ENCODE measurements at regions not wholly inside any gene's neighbourhood (a gene's known extent, or its start where the extent isn't known, plus 50 kb on each side); places are given as distances from the start of the nearest gene placed in this dataset.

DNA sequence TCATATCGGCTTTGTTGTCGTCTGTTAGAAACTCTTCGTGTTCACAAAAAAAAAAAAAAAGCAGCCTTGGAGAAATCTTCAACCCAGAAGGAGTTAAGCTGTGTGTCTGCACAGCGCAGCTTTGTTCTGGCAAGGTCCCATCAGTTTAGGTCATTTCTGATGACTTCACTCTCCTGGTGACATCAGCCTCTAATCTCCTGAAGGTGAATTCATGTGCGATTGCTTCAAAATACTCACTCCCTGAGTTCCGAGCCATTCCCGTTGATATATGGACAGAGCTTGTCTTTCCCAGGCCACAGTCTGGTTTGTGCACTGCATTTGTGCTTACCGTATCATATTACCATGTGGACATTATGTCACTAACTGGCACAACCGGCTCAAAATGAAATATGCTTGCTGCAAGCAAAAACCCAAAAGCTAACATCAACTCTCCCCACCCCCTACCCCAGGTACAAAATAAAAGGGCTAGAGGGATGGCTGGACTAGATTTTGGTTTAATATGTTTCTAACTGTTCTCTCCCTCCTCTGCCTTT is 342.4 kb downstream of the KCNRG start:
- peak; percentile 51 for DNase-seq (ENCODE audit: low spot score)

DNA sequence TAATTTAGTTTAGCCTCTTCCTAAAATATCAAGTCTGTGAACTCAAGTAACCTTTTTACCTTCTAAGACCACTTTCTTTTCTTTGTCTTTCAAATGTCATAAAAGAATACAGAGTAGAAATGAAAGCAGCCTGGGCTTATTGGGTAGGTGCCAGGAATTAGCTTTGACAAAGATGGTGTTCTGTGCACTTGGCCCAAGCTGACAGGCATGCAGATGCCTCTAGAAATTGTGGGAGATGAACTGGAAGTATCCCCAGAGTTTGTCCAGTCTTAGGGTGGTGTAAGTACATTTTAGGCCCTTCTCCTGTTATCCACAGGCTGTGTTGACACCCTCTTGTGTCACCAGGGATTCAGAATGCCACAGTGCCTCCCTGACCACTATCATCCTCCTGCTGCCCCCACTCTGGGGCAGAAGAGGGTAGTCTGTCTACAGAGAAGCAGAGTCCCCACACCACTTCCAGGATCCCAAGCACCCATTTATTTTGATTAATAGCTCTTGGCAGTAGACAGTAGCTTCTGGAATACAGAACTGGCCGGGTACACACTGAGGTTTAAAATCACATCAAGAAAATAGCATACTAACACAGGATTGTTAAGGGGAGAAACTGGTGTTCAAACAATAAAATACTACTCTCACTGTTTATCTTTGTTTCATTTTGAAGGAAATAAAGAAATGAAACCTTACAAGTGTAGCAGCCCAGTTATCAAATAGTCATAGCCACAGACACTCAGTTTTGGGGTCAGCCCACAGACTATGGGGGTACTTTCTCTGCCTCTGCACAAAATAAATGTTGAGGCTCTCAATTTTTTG is 343.2 kb downstream of the KCNRG start:
- no peak for DNase-seq (ENCODE audit: low spot score)

DNA sequence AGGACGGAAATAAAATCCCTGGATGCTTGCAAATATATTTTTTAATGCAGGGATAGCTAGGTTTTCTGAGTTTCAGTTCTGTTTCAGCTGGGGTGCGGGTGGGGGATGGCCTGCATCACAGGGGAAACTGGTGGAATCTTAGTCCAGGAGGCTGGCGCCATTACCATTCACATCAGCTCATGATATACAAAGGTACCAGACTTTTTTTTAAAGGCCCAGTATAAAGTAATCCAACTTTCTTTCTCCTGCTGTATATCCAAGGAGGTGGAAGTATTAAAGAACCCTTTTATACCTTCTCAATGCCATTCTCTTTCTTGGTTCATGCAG is 343.8 kb downstream of the KCNRG start:
- DNase-seq (ENCODE audit: low spot score), result no peak

DNA sequence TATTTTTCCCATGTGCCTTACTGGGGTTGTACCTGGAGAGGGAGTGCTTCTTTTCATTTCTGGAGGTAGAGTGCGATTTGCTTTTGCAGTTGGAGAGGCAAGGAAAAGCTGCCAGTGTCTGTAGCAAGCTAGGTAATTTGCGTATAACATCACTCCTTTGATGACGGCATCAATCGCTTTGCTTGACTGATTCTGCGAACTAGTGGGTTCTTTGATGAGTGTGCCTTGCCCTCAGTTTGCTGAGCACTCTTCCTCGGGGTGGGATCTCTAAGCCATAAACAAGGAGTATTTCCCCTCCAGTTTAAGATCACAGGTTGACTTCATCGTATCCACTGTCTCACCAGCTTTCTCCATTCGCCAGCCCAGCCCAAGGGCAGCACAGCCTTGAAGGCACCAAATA is 344.5 kb downstream of the KCNRG start:
- DNase-seq (ENCODE audit: low spot score), result no peak

DNA sequence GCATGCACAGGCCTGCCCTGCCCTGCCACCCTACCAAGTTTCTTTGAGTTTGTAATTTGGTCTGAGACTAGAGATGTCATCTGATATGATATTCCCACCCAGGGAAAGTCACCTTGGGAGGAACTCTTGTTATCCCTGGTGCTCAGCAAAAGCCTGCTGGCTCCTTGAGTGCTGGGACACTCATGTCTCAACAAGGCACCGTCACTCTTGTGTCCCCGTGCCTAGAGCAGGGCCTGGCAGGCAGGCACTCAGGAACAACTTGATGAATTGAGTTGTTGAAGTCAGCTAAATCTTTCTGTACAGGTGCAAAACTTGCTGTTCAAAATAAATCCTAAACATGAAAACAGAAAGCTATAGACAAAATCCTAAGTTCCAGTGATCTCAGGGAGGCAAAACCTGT is 345.4 kb downstream of the KCNRG start:
- no peak for DNase-seq (ENCODE audit: low spot score)

DNA sequence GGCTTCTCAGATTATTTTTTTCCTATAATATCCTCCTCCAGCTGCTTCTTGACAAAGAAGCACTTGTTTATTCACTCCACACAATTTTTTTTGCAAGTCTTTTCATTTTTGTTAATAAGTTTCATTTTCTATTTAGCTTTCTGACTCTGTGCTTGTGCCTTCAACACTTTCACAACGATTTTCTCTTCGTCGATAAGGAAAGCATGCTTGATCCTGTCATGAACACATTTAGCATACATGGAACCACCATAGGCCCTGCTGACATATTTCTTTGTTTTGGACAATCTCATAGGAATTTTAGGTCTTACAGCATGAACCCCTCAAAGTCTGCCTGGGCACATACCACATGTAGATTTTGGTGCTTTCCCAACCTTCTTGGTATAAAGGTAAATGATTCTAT is 346.0 kb downstream of the KCNRG start:
- no peak for DNase-seq (ENCODE audit: low spot score)

DNA sequence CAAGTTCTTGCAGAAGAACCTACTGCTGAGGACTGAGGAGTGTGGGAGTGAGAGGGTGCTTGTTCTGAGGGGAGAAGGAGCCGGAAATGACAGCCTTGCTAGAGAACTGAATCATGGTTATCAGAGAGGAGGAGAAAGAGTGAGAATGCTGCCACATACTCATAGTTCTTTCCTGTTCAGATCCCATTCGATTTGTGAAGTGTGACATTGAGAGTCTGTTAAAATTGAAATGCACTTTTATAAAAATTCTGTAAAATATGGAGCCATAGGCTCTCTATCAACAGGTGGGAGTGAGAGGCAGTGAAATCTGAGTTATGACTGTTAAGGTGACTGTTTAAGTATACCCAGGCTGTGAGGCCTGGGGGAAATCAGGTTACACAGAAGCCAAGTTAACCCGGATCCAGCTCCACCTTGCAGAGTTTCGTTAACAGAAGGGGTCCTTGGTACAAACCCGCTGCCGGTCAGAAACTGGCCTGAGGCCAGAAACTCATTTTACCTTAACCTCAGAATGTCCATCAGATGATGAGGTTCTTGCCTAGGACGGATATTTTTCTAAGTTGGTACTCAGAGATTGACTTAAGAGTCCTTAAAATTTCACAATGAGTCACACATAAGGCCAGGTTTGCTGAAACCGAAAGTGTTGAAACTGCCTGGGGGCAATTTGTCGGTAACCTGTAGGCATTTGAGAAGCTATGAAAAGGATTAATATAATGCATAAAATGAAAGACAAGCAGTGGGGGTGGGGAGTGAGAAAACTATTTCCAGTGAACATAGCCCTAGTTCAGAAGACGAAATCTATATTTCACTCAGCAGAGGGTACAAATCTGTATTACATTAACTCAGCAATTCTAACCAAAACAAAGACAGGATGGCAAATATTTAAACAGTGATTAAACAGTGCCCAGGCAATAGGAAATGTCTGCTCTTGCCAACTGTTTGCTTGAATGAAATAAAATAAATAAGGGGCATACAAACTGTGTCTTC is 350.5 kb downstream of the KCNRG start:
- peak; percentile 50 for DNase-seq (ENCODE audit: low spot score)

DNA sequence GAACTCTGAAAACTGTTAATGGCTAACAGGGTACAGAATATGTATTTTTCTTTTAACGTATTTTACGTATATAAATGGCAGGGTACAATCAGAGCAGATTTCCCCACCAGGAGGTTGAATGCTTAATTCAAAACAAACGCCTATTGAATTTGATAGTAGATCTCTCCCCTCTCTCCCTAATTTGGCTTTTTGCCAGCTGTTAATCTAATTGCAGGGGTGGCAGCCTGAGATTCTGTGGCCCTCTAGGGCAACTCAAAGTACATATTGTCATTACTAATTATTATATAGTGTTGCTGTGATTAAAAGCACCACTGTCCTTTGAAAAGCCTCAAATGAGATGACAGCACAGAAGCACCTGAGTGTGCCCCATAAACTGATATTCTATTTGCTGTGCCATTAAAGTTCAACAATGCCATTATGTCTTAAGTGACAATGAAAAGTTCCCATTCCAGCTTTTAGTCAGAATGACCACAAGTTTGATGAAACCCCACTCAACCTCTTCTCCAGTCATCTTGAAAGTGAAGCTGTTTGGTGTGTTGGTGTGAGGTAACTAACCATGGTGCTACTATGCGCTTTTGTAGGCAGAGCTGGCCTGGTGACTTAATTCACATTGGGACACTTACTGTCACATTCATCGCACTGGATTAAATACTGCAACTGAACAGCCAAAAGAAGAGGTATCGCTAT is 351.4 kb downstream of the KCNRG start:
- DNase-seq (ENCODE audit: low spot score), result no peak

DNA sequence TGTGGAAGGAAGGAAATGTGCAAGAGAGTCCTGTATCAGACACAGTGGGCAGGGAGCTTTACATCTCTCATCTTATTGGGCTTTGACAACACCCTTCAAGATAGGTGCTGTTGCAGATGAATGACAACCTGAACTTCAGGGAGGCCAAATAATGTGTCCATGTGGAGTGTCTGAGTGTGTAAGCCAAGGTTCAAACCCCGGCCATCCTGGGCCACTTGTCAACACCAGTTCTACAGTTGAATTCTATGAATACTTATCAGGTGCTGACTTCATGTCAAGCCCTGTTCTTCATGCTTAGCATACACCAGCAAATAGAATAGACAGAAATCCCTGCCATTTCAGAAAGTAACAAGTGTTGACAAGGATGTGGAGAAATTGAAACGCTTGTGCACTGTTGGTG is 354.4 kb downstream of the KCNRG start:
- no peak for DNase-seq (ENCODE audit: low spot score)

DNA sequence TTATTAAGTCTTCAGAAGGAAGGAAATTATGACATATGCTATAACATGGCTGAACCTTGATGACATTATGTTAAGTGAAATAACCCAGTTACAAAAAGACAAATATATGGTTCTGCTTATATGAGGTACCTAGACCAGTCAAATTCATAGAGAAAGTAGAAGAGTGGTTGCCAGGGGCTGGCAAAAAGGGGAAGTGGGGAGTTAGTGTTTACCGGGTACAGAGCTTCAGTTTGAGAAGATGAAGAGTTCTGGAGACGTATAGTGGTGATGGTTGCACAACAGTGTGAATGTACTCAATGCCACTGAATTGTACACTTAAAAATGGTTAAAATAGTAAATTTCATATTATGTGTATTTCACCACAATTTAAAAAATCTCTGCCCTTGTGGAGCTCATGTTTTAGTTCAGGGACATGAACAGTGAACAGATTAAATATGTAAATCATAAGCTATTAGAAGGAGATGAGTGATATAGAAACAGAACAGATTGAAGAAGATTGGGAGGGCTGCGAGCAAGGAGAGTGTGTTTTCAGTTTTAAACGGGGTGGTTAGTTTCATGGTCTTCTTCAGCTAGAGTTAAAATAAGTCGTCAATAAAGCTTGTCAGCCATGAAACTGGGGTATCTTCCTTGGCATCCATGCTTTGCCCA is 355.2 kb downstream of the KCNRG start:
- DNase-seq (ENCODE audit: low spot score), result no peak

DNA sequence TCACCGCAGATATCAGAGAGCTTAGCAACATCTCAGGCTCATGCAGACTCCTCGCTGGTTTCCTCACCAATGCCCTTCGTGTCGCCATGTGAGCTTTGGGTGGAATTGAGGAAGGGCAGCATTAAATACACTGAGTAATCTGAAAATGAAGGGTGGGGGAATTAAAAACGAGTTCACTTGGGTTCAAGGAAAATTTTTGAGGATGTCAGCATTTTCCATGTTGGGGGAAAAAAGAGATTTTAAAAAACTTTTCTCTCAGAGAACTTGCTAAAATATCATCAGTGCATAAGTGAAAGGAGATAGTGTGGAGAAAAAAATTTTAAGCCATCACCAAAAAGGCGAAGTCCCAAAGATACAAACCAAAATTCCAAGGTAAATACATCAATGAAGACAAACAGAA is 359.3 kb downstream of the KCNRG start:
- DNase-seq (ENCODE audit: low spot score), result no peak

DNA sequence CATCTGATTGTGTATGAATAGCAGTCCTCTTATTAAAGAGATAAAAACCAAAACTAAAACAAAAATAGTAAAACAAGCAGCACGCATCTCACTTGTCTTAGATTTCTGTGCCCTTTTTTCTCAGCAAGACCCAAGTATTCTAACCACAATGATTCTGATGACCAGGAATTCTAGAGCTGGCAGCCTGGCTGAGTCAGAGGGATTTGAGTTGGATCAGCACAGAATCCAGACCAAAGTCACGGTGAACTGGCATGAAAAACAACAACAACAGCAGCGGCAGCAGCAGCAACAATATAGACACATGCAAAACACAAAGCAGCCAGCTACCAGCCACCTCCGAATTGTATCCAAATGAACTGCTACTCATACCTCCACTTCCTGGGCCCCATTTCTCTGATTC is 360.5 kb downstream of the KCNRG start:
- no peak for DNase-seq (ENCODE audit: low spot score)

DNA sequence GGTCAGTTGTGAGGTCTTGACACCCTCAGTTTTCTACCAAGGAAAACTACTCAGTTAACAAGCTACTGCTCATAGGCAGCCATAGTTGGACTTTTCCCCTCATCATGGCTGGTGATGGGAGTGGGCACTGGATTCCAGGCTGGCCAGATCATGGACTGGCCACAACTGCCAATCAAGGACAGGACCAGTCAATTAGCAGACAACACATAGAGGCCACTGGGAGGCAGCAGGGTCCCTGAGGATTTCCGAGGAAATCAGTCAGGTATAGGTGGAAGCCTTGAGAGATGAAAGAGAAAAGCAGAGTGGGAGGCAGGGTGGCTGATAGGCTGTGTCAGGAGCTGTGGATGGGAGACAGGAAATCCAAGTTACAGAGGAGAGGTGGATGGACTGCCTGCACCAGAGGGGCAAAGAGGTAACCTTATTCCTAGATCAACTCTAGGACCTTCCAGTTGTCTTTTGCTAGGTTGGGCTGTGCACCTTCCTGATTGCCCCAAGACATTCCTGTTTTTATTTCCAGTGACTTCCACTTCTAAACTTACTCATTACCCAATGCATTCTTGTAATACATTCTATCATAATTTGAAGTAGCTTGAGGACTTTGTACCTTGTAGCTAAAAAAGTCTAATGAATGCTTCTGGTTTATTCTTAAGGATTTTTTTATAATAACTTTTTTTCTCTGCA is 361.8 kb downstream of the KCNRG start:
- DNase-seq (ENCODE audit: low spot score), result no peak

DNA sequence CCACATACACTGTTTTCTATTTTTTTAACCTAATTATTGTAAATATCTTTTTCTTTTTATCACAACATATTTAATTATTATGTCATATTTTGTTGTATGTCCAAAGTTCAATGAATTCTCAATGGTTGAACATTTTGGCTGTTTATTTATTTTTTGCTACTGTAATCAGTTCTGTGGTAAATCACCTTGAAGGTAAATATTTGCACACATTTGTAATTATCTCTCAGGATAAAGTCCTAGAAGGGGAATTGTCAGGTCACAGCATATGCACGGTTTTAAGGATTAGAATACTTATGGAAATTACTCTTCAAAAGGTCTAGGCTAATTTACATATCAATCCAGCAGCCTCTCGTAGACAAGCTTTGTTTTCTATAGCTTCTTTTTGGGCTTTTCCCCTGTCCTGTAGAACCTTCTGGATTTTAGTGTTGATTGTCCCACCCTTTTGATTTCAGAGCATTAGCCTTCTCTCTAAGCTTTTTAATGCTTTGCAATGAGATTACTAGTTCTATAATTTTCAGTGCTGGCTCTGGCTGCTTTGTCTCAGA is 362.6 kb downstream of the KCNRG start:
- DNase-seq (ENCODE audit: low spot score), result no peak

DNA sequence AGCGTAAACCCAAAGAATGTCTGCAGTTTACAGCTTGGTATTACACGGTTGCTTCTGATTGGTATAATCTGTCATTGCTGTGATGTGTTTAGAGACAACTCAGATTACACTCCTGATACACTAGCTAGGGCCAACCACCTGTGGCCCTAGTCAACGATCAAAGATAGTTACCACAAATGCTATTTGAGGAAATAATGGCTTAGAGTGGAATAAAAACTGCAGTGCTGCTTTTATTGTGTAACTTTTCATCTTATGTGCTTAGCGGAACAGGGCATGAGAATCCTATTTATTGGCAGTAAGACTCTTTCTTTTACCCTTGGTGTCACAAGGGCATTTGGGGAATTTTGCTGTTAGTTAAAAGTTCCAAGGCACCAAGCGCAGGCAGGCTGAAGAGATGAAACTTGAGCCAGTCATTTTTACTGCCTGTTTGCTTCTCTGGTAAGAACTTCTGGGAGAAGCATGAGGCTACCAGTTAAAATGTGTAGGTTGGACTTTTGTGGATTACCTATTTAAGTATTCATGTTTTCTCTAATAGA is 363.3 kb downstream of the KCNRG start:
- no peak for DNase-seq (ENCODE audit: low spot score)

DNA sequence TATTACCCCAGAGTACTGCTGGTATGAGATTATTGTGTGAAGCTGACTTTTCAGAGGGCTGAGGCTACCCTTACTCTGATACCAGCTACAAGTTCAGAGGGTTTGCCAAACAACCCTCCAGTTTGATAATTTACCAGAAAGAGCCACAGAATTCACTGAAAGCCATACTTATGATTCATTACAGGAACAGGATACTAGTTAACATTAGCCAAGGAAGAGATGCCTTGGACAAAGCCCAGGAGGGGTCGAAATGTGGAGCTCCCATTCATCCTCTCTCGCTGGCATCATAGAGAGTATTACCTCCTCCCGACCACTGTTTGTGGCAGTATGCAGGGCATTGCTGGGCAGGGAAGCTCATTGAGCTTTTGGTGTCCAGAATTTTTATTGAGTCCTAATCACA is 364.3 kb downstream of the KCNRG start:
- no peak for DNase-seq (ENCODE audit: low spot score)

DNA sequence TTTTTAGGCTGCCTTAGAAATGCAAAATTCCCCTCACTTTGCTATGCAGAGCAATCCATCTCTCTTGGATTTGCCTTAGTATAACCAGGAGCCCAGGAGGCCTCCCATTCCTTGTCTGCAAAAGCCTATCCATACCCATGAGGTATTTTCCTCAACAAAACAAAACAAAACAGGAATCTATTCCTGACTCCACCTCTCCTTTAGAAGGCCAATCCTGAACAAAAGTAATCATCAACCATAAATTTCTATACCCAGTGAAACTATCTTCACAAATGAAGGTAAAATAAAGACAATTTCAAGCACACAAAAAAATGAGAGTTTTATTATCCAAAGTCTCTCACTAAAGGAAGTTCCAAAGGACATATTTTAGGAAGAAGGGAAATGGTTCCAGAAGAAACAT is 365.7 kb downstream of the KCNRG start:
- DNase-seq (ENCODE audit: low spot score), result no peak

DNA sequence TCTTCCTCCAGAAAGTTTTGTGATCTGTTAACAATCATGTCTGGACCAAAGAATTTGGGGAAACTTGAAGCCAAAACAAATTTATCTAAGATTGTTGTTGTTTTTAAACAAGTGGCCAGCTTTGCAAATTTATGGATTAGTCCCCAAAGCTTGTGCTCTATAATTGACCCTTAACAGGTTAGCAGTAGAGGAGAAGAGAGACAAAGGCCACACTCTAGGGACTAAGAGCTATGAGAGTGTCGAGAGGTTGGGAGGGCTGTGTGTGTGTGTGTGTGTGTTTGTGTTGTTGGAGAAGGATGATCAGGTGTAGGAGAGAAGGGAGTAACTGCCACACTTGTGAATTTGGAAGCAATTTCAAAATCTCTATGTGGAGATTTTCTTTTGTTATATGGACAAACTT is 367.3 kb downstream of the KCNRG start:
- DNase-seq (ENCODE audit: low spot score), result no peak

DNA sequence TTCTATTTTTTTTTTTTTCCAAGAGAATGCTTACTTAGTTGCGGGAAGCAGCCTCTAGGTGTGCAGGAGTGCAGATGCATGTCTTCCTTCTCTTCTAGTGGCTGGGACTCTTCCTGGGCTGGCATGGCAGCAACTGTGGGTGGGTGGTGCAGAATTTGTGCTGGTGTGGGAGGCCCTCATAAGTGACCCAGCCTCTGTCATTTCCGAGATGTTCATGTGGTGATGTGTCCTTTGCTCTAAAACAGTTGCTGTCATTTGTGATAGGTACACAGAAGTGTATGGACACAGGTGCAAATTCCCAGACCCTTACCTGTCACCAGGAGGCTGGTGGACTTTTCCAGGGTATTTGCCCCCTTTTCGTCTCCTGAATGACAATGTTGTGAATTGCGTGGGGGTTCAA is 367.7 kb downstream of the KCNRG start:
- no peak for DNase-seq (ENCODE audit: low spot score)

DNA sequence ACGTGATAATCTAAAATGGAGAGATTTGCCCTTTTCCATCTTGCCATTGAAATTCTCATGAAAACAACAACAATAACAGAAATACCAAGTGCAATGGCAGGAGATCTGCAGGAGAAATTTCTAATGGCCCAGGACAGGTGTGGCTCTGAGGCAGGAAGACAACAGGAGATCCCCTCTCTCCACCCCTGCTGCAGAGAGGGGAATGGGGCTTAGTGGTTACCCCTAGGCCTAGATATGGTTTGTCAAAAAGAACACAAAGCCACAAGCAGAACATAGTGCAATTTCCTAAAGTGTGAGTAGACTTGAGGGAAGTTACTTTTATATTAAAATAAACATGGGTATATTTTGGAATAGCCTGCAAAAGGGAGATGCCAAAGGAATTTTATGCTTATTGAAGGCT is 369.5 kb downstream of the KCNRG start:
- DNase-seq (ENCODE audit: low spot score), result no peak

Data from mucosa of gallbladder (tissue), 1 donor.